Body of pancreas (tissue), 4 donors: ENCODE measurements at regions not wholly inside any gene's neighbourhood (a gene's known extent, or its start where the extent isn't known, plus 50 kb on each side); places are given as distances from the start of the nearest gene placed in this dataset.
A peak's percentile ranks its signal among the peaks of the same experiment; 100 is the strongest.

Source experiments
- ATAC-seq: fragments of 150-250 bp; one replicate; pipeline ENCODE4 v1.9.1; 2016
- DNase-seq, 4 donors: peaks; one replicate each; pipeline ENCODE4 v3.0.0-alpha.2; 2019
- H3K27ac ChIP-seq, 4 donors: fragments of 200-600 bp; sonication (generic); 1 replicate in 3 of 4; 2 replicates in 1 of 4; pipeline versions ENCODE4 v1.5.1 to v1.6.1; 2016 to 2019; ENCODE audit warnings: mild to moderate bottlenecking in 1 of 4, mixed read lengths in 1 of 4, moderate library complexity in 1 of 4
- H3K27me3 ChIP-seq, 2 donors: fragments of 200-600 bp; sonication (generic); one replicate each; pipeline ENCODE4 v1.6.0; 2016; ENCODE audit warnings: mild to moderate bottlenecking in 1 of 2
- H3K36me3 ChIP-seq, 2 donors: fragments of 200-600 bp; sonication (generic); replicated peaks in 1 of 2; 2 replicates each; pipeline ENCODE4 v1.5.1; 2016; ENCODE audit warnings: low read depth in 2 of 2; ENCODE audit not compliant: insufficient read depth in 1 of 2
- H3K4me1 ChIP-seq: fragments of 200-600 bp; sonication (generic); one replicate; pipeline ENCODE4 v1.6.0; 2016
- H3K4me3 ChIP-seq, 2 donors: fragments of 200-600 bp; sonication (generic); 1 replicate in 1 of 2; 2 replicates in 1 of 2; pipeline ENCODE4 v1.5.1; 2016 to 2019
- H3K9me3 ChIP-seq, 3 donors: fragments of 200-600 bp; sonication (generic); 1 replicate in 2 of 3; 2 replicates in 1 of 3; pipeline ENCODE4 v1.5.1; 2016
- POLR2A ChIP-seq, 3 donors: fragments of 450-650 bp; IDR thresholded peaks; one replicate each; pipeline ENCODE4 v1.6.1; 2016; ENCODE audit warnings: antibody characterized with exemption in 3 of 3, mild to moderate bottlenecking in 2 of 3
- WGBS, 2 donors: methylation state at CpG; one replicate each; pipeline ENCODE4 v1.1.5; 2017; 5-methylcytosine and 5-hydroxymethylcytosine counted together
- intact Hi-C: fragments of 100-400 bp; cut with DNase I; formaldehyde crosslinking; loops from one replicate; pipeline ENCODE4 v1.15.1; 2023
- TF ChIP-seq, protein P1 (sequence below), 7 experiments: fragments of 450-650 bp in 4 of 7; fragments of 200-600 bp in 3 of 7; sonication (generic) in 3 of 7; IDR thresholded peaks; one replicate each; pipeline ENCODE4 v1.5.1; 2016 to 2019; ENCODE audit warnings: antibody characterized with exemption in 7 of 7

DNA sequence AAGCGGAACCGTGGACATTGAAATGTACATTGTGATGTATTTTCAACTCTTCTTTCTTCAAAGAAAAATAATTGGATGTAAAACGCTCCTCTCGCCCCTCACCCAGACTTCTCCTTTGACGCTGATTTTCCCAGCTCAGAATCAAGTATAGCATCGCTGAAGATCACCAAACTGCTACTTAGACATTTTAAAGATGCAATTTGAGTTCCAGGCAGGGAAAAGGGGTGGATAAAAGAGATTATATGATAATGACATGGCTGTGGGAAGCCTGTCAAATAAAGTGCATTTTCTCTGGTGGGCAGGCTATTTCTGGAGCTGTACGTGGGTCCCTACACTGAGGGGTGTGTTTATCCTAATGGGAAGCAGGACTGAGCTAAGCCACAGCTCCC lies 240.4 kb downstream of the CDC5L start:
- no peak overlapping the region for H3K27ac ChIP-seq
- WGBS, 2 donors, result 76 to 79% methylated on average over 7 of the region's 7 CpGs
- DNase-seq (no peak), ATAC-seq (no peak)
- H3K4me1 ChIP-seq, result no peaks in the 10 kb centered on the region
- intact Hi-C loops, result no loop called here
- no peak overlapping the region for H3K4me3 ChIP-seq
- H3K36me3 ChIP-seq, result no peaks in the 10 kb centered on the region
- no peaks in the 10 kb centered on the region for H3K27me3 ChIP-seq
- H3K9me3 ChIP-seq, result no peaks in the 10 kb centered on the region
- TF ChIP-seq, protein P1, sequence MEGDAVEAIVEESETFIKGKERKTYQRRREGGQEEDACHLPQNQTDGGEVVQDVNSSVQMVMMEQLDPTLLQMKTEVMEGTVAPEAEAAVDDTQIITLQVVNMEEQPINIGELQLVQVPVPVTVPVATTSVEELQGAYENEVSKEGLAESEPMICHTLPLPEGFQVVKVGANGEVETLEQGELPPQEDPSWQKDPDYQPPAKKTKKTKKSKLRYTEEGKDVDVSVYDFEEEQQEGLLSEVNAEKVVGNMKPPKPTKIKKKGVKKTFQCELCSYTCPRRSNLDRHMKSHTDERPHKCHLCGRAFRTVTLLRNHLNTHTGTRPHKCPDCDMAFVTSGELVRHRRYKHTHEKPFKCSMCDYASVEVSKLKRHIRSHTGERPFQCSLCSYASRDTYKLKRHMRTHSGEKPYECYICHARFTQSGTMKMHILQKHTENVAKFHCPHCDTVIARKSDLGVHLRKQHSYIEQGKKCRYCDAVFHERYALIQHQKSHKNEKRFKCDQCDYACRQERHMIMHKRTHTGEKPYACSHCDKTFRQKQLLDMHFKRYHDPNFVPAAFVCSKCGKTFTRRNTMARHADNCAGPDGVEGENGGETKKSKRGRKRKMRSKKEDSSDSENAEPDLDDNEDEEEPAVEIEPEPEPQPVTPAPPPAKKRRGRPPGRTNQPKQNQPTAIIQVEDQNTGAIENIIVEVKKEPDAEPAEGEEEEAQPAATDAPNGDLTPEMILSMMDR (IDR thresholded peaks at IDR 0.05), result no peak
- TF ChIP-seq POLR2A (IDR thresholded peaks at IDR 0.05), result no peak

DNA sequence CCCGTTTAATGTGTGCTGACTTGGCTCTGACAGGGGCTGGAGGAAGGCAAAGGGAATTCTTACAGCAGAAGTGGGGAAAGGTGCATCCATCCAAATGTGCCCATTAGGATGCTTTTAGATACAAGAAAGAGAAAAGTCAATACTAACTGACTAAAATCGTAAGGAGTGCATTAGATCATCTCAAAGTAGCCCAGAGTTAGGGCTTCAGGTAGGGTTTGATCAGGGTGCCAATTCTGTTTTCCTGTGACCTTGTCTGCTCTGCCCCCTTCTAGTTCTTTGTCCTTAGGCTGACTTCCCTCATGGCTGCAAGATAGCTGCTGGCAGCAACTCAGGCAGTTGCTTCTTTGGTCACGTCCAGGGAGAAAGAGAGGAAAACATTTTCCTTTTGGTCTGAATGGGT lies 240.8 kb downstream of the CDC5L start:
- Histone ChIP-seq H3K4me3 (no peak overlapping the region), H3K9me3 (no peaks in the 10 kb centered on the region), H3K27me3 (no peaks in the 10 kb centered on the region), H3K27ac (no peak overlapping the region), H3K4me1 (no peaks in the 10 kb centered on the region), H3K36me3 (no peaks in the 10 kb centered on the region)
- no peak for ATAC-seq
- TF ChIP-seq, protein P1 (IDR thresholded peaks at IDR 0.05), result no peak
- no peak for TF ChIP-seq POLR2A (IDR thresholded peaks at IDR 0.05)
- 48 to 56% methylated on average over 3 of the region's 3 CpGs for WGBS, 2 donors
- DNase-seq, result no peak
- intact Hi-C loops, result no loop called here

DNA sequence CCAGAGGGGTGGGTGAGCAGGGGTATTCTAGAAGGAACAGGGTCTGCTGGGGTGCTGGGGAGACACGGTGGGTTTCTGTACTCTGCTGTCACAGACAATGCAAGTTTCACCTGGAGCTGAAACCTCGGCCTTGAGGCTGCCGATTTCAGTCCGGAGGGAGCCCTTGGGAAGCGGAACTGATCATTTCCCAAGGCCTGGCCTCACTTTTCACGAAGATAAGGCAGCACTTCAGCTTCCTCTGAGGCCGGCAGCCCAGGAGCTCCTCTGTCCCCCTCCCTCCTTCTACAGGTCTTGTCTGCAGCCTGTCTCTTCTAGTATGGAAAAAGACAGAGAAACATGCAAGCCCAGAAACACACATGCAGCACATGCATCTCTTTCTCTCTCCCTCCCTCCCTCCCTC lies 242.1 kb downstream of the CDC5L start:
- intact Hi-C loops, result no loop called here
- 14 to 38% methylated on average over 7 of the region's 7 CpGs for WGBS, 2 donors
- Histone ChIP-seq H3K4me1 (no peaks in the 10 kb centered on the region), H3K27me3 (no peaks in the 10 kb centered on the region), H3K27ac (no peak overlapping the region), H3K36me3 (no peaks in the 10 kb centered on the region), H3K9me3 (no peaks in the 10 kb centered on the region), H3K4me3 (no peak overlapping the region)
- TF ChIP-seq, protein P1 (IDR thresholded peaks at IDR 0.05), result no peak
- no peak for TF ChIP-seq POLR2A (IDR thresholded peaks at IDR 0.05)
- no peak for DNase-seq
- ATAC-seq, result no peak

DNA sequence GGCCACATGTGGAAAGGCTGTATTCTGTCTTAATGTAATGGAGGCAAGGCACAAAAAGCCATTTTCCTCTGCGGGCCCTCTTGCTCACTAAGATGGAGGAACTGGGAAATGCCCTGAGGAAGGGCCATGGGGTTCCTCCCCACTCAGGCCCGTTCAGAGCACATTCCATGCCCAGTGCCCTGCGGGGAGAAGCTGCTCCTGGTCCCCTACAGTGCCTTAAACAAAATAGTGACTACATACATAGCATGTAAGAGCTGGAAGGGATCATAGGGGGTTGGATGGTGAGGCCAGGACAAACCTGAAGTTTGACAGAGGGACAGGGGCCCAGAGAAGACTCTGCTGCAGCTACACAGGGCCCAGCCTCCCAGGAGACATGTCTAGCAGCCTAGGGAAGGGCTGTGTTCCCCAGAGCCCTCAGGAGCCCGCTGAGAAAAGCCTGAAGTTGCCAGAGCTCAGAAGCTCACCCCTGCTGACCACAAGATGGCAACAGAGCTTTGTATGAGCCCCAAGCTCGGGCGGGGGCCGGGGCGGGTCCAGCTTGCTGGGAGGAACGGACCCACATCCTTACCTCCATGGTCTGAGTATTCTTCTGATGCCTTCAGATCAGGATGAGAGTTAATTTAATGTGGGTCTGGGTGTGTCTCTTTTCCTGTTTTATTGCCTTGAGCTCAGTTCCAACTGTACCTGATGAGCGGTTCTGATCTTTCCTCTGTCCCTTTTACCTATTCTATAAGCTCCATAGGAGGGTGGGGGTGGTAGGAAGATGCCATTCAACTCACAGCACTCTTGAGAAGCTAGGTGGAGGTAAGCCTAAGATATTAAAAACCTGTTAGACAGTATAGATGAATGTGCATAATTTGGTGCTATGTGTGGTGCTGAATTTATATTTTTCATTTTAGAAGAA lies 242.9 kb downstream of the CDC5L start:
- no peak overlapping the region for H3K27ac ChIP-seq
- WGBS, 2 donors, result 27 to 30% methylated on average over 7 to 10 of the region's 10 CpGs
- intact Hi-C loops, result no loop called here

More for the DNA sequence above, 242.9 kb downstream of the CDC5L start:
- TF ChIP-seq, protein P1 (IDR thresholded peaks at IDR 0.05), result peak in 3 of 7 experiments; percentile 2 to 34 (median 14)
- no peak for TF ChIP-seq POLR2A (IDR thresholded peaks at IDR 0.05)
- DNase-seq (peak in 3 of 4 donors; percentile 23 to 25 (median 24)), ATAC-seq (peak; percentile 33)
- no peaks in the 10 kb centered on the region for H3K9me3 ChIP-seq
- H3K4me1 ChIP-seq, result no peaks in the 10 kb centered on the region
- no peaks in the 10 kb centered on the region for H3K36me3 ChIP-seq
- no peaks in the 10 kb centered on the region for H3K27me3 ChIP-seq
- no peak overlapping the region for H3K4me3 ChIP-seq
